GM19238 (cell line): ENCODE measurements at regions not wholly inside any gene's neighbourhood (a gene's known extent, or its start where the extent isn't known, plus 50 kb on each side); places are given as distances from the start of the nearest gene placed in this dataset.
"Not testable (repeated sequence)": the region's sequence is repeated elsewhere in the genome, so short reads cannot be mapped to it uniquely, and the experiment has no call there.

Experiments used
- DNase-seq: peaks from one replicate; pipeline ENCODE4 v3.0.0; 2011; ENCODE audit warnings: low spot score; ENCODE audit not compliant: insufficient read length

GRCh38 chr7:149568218-149568617, 70.6 kb upstream of the ZNF746 start:
- DNase-seq = no peak

- DNase-seq = no peak
Measured at GRCh38 chr7:149566103-149566502, 68.5 kb upstream of the ZNF746 start.

GRCh38 chr7:149565096-149565382, 67.4 kb upstream of the ZNF746 start:
- no peak for DNase-seq

- no peak for DNase-seq
Measured at GRCh38 chr7:149564340-149565095, 66.9 kb upstream of the ZNF746 start.

GRCh38 chr7:149562602-149563001, 65.0 kb upstream of the ZNF746 start:
- no peak for DNase-seq

GRCh38 chr7:149561072-149561471, 63.5 kb upstream of the ZNF746 start:
- no peak for DNase-seq

- no peak for DNase-seq
Measured at GRCh38 chr7:149559711-149560110, 62.1 kb upstream of the ZNF746 start.

GRCh38 chr7:149558149-149558861, 60.7 kb upstream of the ZNF746 start:
- DNase-seq = no peak

GRCh38 chr7:149556525-149556924, 58.9 kb upstream of the ZNF746 start:
- not testable (repeated sequence) for DNase-seq

- DNase-seq = not testable (repeated sequence)
Measured at GRCh38 chr7:149554821-149555220, 57.2 kb upstream of the ZNF746 start.

GRCh38 chr7:149553991-149554390, 56.4 kb upstream of the ZNF746 start:
- DNase-seq = not testable (repeated sequence)

- DNase-seq = no peak
Measured at GRCh38 chr7:149552799-149553198, 55.2 kb upstream of the ZNF746 start.
